ENCODE measurements at regions not wholly inside any gene's neighbourhood (a gene's known extent, or its start where the extent isn't known, plus 50 kb on each side); places are given as distances from the start of the nearest gene placed in this dataset.

DNA sequence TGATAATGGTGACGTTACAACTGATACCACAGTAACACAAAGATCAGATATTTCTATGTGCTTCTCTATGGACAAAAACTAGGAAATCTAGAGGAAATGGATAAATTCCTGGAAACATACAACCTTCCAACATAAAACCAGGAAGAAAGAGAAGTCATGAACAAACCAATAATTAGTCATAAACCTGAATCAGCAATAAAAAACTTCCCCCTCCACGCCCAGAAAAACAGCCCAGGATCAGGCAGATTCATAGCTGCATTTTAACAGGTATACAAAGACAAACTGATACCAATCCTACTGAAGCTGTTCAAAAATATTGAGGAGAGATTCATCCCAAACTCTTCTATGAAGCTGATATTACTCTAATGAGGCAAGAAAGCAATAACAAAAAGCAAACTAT is 1535.2 kb upstream of the LRRTM1 start:
- POLR2A ChIA-PET: no interaction called here

DNA sequence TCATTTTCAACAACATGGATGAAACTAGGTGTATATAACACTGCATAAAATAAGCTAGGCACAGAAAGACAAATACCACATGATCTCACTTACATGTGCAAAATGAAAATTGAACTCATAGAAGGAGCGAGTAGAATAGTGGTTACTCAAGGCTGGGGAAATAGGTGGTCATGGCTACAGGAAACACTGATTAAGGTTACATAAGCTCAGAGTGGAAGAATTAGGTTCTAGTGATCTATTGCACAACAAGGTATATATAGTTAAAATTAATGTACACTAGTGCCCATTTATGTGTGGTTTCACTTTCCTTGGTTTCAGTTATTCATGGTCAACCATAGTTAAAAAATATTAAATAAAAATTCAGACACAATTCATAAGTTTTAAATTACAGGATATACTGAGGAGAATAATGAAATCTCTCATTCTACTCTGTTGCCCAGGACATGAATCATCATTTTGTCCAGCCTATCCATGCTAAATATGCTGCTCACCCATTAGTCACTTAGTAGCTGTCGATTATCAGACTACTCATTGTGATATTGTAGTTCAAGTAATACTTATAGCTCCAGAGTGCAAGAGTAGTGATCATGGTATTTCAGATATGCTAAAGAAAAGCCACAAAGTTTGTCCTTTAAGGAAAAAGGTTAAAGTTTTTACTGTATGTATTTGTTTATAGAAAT is 1530.9 kb upstream of the LRRTM1 start:
- POLR2A ChIA-PET: no interaction called here
- no peaks in the 10 kb centered on the region for H3K36me3 Mint-ChIP-seq
- no peaks in the 10 kb centered on the region for H3K27me3 Mint-ChIP-seq
- no peaks in the 10 kb centered on the region for H3K4me1 Mint-ChIP-seq
- ATAC-seq: no peak
- no peak for DNase-seq
- peaks cover 0 to 40% (median 14%) of the 10 kb centered on the region in 9 donors for H3K9me3 Mint-ChIP-seq
- no peak overlapping the region for H3K4me3 Mint-ChIP-seq
- no peak overlapping the region for H3K27ac Mint-ChIP-seq

More for the DNA sequence above, 1535.2 kb upstream of the LRRTM1 start:
- DNase-seq (no peak), ATAC-seq (no peak)
- no peaks in the 10 kb centered on the region for H3K4me1 Mint-ChIP-seq
- peaks cover 0 to 38% (median 14%) of the 10 kb centered on the region in 9 donors for H3K9me3 Mint-ChIP-seq
- no peaks in the 10 kb centered on the region for H3K36me3 Mint-ChIP-seq
- H3K27me3 Mint-ChIP-seq: no peaks in the 10 kb centered on the region
- no peak overlapping the region for H3K27ac Mint-ChIP-seq
- H3K4me3 Mint-ChIP-seq: no peak overlapping the region

DNA sequence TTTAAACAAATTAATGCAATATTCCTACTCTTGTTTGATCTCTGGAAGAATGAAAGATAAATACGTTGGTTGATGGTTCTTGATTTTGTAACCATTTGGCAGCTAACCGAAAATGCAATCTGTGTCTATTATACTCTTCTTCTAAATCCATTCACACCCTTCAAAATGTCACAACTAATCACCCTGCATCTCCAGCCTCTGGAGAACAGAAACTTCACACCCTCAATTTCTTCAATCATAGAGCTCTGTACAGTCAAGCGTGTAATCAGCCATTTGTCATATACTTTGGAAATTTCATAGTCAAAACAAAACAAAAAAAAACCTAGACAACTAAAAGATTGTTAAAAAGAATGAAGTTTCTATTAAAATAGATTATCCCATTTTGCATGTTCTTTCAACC is 1482.3 kb upstream of the LRRTM1 start:
- Mint-ChIP-seq H3K27ac (no peak overlapping the region), H3K27me3 (no peaks in the 10 kb centered on the region), H3K4me3 (no peak overlapping the region), H3K4me1 (no peaks in the 10 kb centered on the region), H3K9me3 (peaks cover 5 to 31% (median 13%) of the 10 kb centered on the region in 9 donors), H3K36me3 (peaks cover 0 to 3% (median 0%) of the 10 kb centered on the region in 3 donors)
- DNase-seq: no peak
- POLR2A ChIA-PET: no interaction called here
- ATAC-seq: no peak

DNA sequence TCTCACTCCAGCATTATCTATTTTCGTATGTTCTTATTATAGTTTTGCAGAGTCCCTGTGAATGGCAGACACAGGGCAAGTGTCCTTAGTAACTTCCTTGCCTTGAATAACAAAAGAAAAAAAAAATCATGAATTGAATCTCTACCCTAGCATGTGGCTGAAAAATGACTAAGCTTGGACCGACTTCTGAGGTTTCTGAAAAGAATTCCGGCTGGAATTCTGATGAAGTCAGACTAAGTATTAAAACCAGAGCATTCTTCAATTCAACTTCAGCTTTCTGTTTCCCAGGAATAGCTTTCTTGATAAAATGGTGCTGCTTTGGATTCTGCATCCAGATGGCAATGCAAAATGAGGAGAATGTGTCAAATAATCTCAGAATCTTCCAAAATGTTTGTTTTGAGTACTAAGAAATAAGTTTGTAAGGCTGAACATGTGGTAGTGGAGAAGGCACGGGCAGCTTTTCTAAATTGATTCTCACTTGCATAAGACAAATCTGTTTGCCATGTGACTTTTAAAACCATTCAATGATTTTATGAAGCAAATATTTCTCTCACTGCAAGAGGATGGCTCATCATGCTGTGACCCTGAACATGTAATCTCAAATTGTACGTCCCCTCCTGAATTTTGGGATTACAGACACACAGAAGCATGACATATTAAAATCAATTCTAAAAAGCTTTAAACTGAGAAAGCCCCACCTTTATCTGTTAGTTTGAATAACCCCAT is 1462.8 kb upstream of the LRRTM1 start:
- Mint-ChIP-seq H3K9me3 (peaks cover 0 to 41% (median 11%) of the 10 kb centered on the region in 9 donors), H3K4me3 (no peak overlapping the region), H3K36me3 (peaks cover 0 to 9% (median 0%) of the 10 kb centered on the region in 3 donors), H3K27me3 (no peaks in the 10 kb centered on the region), H3K27ac (no peak overlapping the region), H3K4me1 (no peaks in the 10 kb centered on the region)
- ATAC-seq (no peak), DNase-seq (no peak)
- POLR2A ChIA-PET: no interaction called here

DNA sequence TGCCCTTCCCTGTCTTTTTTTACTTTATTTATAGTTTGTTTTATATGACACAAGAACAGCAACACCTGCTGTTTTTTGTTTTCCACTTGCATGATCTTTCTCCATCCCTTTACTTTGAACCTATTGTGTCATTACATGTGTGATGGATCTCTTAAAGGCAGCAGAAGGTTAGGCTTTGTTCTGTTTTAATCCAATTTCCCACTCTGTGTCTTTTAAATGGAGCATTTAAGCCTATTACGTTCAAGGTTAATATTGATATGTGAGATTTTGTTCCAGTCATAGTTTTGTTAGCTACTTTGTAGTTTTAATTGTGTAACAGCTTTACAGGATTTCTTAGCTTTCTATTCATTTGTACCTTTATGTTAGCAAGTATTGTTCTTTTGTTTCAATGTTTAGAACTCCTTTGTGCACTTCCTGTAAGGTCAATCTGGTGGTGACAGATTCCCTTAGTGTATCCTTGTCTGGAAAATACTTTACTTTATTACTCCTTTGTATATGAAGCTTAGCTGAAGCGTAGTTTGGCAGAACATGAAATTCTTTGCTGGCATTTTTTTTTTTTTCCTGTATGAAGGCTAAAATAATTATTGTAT is 1443.0 kb upstream of the LRRTM1 start:
- Mint-ChIP-seq H3K27ac (no peak overlapping the region), H3K4me3 (no peak overlapping the region), H3K27me3 (no peaks in the 10 kb centered on the region), H3K36me3 (no peaks in the 10 kb centered on the region), H3K9me3 (peaks cover 2 to 43% (median 15%) of the 10 kb centered on the region in 9 donors), H3K4me1 (no peaks in the 10 kb centered on the region)
- POLR2A ChIA-PET: no interaction called here
- ATAC-seq (no peak), DNase-seq (no peak)

DNA sequence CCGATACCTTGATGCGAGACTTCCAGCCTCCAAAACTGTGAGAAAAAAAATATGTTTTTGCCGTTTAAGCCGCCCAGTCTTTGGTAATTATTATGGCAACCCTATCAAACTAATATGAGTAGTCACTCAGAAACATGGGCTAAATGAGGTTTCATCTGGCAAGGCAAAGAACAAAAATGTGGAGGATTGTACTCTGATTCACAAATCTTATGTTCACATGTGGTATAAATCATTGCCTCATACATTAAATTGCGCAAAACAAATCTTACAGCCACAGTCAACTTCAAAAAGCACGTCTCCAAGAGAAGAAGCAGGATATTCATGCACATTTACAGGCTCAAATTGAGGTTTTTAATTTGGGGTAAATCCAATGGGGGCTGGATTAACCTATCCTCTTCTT is 1435.4 kb upstream of the LRRTM1 start:
- ATAC-seq (no peak), DNase-seq (no peak)
- POLR2A ChIA-PET: no interaction called here
- no peaks in the 10 kb centered on the region for H3K36me3 Mint-ChIP-seq
- H3K27me3 Mint-ChIP-seq: no peaks in the 10 kb centered on the region
- no peaks in the 10 kb centered on the region for H3K4me1 Mint-ChIP-seq
- peaks cover 0 to 41% (median 11%) of the 10 kb centered on the region in 9 donors for H3K9me3 Mint-ChIP-seq
- no peak overlapping the region for H3K4me3 Mint-ChIP-seq
- no peak overlapping the region for H3K27ac Mint-ChIP-seq

DNA sequence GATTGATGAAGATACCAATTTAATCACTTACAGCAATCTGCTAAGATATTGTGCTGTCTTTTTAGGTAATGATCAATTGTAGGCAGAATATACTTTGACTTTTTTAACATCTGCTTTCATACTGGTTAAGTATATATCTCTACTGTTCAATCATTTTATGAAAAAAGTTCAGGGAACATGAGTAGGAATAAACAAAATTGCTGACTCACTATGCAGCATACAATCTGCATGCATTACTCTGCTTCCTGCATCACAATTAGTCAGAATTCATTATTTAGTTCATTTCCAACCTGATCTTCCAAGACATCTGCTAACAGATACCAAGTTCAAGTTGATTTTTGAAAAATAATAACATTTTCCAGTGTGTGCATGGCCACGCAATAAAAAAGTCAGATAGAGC is 1430.4 kb upstream of the LRRTM1 start:
- Mint-ChIP-seq H3K27ac (no peak overlapping the region), H3K27me3 (no peaks in the 10 kb centered on the region), H3K4me3 (no peak overlapping the region), H3K9me3 (peaks cover 0 to 24% (median 6%) of the 10 kb centered on the region in 9 donors), H3K4me1 (no peaks in the 10 kb centered on the region), H3K36me3 (no peaks in the 10 kb centered on the region)
- POLR2A ChIA-PET: no interaction called here
- DNase-seq: no peak
- ATAC-seq: no peak

DNA sequence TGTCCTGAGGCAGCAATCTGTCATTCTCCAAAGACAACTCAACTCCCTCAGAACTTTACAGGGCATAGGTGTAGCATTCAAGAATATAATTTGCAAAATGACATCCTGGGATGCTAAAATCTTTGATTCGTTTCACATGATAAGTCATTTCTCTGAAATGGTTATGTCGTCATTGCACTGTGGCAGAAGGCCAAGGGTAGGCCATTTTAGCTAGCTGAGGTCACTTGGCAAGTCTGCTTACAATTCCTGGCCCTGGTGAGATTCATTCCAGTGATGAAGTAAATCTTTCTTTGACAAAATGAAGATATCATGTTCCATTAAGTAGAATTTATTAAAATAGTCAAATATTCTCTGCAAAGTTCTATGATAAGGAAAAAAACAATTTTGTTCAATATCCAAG is 1410.3 kb upstream of the LRRTM1 start:
- POLR2A ChIA-PET: no interaction called here
- no peak overlapping the region for H3K4me3 Mint-ChIP-seq
- H3K27ac Mint-ChIP-seq: no peak overlapping the region
- ATAC-seq (no peak), DNase-seq (no peak)
- H3K4me1 Mint-ChIP-seq: no peaks in the 10 kb centered on the region
- H3K9me3 Mint-ChIP-seq: peaks cover 0 to 46% (median 15%) of the 10 kb centered on the region in 9 donors
- H3K36me3 Mint-ChIP-seq: no peaks in the 10 kb centered on the region
- no peaks in the 10 kb centered on the region for H3K27me3 Mint-ChIP-seq

DNA sequence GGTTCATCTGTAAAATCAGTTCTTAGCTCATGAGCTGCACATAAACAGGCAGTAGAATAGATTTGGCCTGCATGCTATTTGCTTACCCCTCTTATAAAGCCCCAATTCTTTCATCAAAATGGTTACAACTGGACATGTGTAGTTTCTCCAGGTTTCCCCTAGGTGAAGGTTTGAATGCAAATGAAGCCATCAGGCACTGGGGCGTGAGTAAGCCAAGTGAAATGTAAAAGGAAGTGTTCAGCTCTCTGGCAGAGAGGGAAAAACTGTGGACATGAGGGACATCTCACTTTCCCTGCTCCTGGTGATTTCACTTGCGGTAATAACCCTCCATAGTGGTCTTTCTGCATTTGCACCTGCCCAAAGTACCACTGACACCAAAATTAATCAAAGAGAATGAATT is 1402.3 kb upstream of the LRRTM1 start:
- Mint-ChIP-seq H3K36me3 (no peaks in the 10 kb centered on the region), H3K4me1 (no peaks in the 10 kb centered on the region), H3K27me3 (no peaks in the 10 kb centered on the region), H3K27ac (no peak overlapping the region), H3K9me3 (peaks cover 5 to 39% (median 14%) of the 10 kb centered on the region in 9 donors), H3K4me3 (no peak overlapping the region)
- POLR2A ChIA-PET: no interaction called here
- DNase-seq: no peak
- no peak for ATAC-seq

DNA sequence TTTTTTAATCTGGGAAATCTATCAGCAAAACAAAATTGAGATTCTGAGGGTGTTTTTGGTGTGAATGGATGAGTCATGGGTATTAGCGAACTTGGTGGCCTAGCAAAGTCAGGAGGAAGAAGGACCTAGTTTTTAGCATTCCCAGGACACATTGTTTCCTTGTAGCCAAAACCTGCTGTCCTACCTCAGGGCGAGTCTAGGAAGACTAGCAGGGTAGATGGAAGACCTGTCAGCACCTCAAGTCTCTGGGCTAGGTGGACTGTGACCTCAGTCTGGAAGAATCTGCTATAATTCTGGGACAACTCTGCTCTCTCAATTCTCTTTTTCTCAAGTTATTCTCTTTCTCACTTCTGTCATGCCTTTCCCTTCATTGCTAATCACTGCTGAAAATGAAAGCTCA is 1399.3 kb upstream of the LRRTM1 start:
- H3K4me1 Mint-ChIP-seq: no peaks in the 10 kb centered on the region
- H3K27me3 Mint-ChIP-seq: no peaks in the 10 kb centered on the region
- H3K27ac Mint-ChIP-seq: no peak overlapping the region
- H3K4me3 Mint-ChIP-seq: no peak overlapping the region
- peaks cover 0 to 31% (median 13%) of the 10 kb centered on the region in 9 donors for H3K9me3 Mint-ChIP-seq
- DNase-seq (no peak), ATAC-seq (no peak)
- POLR2A ChIA-PET: no interaction called here
- no peaks in the 10 kb centered on the region for H3K36me3 Mint-ChIP-seq

DNA sequence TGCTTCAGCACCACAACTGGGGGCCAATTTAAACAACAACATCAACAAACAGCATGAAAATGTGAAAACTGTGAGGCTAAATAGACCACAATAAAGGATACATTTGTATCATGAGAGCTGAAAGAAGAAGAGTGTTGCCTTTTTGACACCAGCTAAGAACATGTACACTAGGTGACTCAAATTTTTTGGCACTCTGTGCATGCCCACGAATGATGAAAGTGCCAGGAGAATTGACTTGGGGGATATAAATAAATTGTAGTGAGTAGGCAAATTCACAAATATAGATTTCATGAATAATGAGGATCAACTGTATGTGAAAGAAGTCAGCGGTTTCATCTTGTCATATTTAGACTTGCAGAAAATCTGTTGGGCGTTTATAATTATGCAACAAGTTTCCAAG is 1388.0 kb upstream of the LRRTM1 start:
- Mint-ChIP-seq H3K9me3 (peaks cover under 1 to 32% (median 9%) of the 10 kb centered on the region in 9 donors), H3K27ac (no peak overlapping the region), H3K4me1 (no peaks in the 10 kb centered on the region), H3K36me3 (no peaks in the 10 kb centered on the region), H3K4me3 (no peak overlapping the region), H3K27me3 (no peaks in the 10 kb centered on the region)
- ATAC-seq (no peak), DNase-seq (no peak)
- POLR2A ChIA-PET: no interaction called here

DNA sequence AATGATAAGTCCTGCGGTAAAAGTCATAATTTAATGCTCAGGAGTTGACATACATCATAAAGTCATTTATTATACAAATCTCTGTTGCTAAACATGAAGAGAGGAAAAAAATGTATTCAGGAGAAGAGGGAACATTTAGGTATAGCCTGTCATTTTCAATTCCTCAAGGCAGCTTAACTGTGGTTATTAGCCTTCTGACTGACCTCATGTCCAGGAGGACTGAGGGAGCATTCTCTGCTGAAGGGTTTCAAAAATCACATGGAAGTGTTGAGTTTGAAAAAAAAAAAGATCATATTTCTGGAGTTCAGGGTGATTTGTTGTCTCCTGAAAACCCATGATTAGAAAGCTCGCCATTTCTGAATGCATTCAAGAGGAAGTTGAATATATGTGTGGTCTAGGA is 1371.1 kb upstream of the LRRTM1 start:
- ATAC-seq: no peak
- Mint-ChIP-seq H3K9me3 (peaks cover 0 to 23% (median 7%) of the 10 kb centered on the region in 9 donors), H3K27ac (no peak overlapping the region), H3K4me1 (no peaks in the 10 kb centered on the region), H3K4me3 (no peak overlapping the region), H3K36me3 (no peaks in the 10 kb centered on the region), H3K27me3 (no peaks in the 10 kb centered on the region)
- POLR2A ChIA-PET: no interaction called here
- DNase-seq: no peak

DNA sequence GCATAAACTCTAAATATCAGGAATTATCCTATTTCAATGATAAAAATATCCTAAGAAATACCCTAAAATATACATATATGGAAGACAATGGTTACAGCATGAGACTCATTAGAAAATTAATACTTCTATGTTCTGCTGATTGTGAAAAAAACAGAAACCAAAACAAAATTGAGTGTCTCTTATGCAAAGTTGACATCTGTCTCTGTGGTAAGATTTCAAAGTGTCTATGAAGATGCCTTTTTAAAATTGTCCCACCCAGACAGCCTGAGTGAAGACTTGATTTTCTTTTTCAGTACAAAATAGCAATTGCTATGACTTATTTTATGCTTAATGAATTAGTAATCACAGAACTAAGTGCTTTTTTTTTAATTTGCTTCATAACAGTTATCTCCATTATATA is 1368.4 kb upstream of the LRRTM1 start:
- Mint-ChIP-seq H3K9me3 (peaks cover 0 to 16% (median 1%) of the 10 kb centered on the region in 9 donors), H3K27ac (no peak overlapping the region), H3K27me3 (no peaks in the 10 kb centered on the region), H3K4me3 (no peak overlapping the region), H3K36me3 (no peaks in the 10 kb centered on the region), H3K4me1 (no peaks in the 10 kb centered on the region)
- POLR2A ChIA-PET: no interaction called here
- ATAC-seq (no peak), DNase-seq (no peak)

Measured in naive thymus-derived CD8-positive, alpha-beta T cell (primary cell).